ENCODE measurements at regions not wholly inside any gene's neighbourhood (a gene's known extent, or its start where the extent isn't known, plus 50 kb on each side); places are given as distances from the start of the nearest gene placed in this dataset.

DNA sequence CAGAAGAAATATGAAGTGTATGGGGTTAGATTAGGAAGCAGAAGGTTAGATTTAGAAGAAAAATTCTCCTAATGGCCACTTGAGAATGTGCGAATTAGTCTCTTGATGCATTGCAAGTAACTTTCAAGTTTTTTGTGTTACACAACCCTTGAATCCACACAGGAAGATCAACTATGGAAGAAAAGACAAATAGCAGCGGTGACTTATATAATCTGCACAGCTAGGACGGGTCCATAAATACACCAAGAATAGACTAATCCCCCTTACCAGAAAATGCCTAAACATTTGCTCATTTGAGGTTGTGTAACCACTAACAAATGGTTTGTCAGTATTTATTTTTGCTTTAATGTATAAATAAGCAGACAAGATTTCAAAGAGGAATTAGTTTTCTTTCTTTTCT lies 182.6 kb downstream of the TGFB2 start:
- DNase-seq = peak; percentile 71

DNA sequence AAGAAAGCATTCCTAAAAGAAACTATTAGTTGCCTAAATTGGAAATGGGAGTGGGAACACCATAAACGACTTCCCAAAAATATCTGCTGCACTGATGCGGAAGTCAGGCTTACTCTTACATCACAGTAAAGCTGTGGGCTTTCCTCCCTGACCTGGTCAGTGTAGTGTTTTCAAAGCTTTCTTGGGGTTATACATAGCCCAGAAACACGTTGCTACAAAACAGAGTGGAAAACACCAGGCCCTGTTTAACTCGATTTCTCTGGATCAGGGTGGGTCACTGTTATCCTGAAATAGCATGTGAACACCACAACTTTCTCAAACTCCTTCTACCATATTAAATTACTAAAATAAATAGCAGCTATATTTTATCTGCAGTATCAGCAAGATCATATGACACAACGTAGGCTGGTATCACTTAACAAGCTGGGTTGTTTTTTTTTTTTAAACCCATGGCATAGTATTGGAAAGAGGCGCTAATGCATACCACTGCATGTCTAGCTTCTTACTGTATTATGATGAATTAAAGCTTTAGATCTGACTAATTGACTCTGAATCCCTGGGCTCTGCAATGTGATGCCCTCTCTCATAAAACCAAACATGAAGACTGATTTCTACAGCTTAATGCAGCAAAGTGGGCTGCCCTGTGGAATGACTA lies 184.6 kb downstream of the TGFB2 start:
- peak; percentile 61 for DNase-seq

DNA sequence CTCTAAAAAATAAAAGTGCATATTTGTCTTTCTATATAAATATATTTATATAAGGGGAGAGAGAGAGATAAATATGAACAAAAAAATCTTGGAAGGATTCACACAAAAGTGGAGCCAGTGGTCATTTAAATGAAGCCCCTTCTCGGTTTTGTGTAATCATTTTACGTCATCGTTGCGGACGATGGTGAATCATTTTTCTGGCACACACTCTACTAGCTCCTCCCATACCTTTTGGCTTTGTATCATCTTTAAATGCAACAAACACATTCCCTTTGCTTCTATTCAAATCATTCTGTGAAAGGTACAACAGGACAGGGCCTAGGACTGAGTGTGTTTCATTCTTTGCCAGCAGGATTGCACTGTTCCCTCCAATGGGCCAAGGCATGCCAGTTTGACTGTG lies 186.8 kb downstream of the TGFB2 start:
- no peak for DNase-seq

DNA sequence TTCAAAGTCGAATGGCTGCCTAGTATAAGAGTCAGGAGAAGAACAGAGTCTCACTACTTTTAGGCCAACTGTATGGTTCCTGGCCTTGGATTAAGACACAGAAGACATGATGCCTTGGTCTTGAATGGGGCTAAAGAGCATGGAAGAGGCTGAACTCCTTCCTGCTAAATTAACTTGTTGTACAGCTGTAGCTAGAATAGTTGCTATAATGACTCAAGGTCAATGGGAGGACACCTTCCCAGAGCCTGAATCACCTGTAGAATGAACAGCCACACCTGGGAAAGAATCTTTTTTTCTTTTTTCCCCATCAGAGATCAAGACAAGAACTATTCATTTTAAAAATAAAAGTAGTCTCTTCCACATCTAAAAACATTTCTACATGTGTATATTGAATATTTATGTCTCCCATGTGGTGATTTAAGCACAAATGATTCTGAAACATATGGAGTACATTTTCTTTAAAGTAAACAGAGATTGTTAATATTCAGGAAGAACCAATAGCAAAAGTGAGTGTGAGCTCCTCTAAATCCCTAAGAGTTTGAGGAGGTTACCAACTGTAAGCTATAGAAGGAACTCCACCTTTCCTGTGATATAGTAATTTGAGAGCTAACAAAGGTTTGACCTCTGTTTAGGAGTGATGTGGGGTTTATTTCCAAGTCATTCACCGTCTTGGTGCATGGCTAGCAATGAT lies 191.3 kb downstream of the TGFB2 start:
- no peak for DNase-seq

DNA sequence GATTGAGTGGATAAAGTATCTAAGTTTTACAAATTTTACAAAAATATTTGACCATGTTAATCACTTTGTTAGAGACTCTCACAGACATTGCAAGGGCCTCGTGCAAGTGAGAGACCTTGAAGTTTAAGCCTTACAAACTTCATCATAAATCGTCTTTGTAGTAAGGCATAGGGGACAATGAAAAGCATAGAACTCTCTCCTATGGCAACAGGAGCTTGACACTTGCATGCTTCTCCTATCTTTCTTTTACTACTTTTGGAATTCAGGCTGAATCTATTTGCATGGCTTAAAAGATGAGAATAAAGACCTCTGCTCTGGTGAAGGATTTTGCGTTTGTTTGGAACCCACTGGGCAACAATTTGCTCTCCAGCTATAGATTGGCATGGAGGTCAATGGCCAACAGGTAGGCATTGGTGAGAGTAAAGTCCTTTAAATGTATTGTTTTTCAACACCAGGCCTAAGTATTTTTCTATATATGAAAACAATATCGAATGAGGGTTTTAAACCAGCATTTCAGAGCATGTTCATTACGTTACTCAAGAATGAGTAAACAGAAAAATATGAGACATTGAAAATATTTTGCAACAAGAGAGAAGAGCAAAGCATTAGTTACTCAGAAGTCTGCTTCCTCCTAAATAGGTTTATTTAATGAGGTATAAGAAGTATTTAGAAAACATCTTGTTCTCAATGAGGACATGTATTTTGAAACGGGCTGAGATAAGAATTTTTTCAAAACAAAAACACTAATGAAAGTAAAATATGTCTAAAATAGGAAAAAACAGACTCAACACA lies 192.2 kb downstream of the TGFB2 start:
- peak; percentile 75 for DNase-seq

DNA sequence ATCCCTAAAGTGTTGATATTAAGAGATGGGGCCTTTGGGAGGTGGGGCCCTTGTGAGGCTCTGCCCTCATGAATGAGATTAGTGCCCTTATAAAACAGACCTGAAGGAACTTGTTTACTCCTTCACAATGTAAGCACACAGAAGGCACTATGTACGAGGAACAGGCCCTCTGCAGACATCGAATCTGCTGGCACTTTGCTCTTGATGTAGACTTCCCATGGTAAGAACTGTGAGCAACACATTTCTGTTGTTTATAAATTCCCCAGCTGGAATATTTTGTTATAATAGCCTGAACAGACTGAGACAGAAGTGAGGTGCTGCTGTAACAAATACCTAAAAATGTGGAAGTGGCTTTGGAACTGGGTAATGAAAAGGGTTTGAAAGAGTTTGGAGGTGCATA lies 193.2 kb downstream of the TGFB2 start:
- no peak for DNase-seq

DNA sequence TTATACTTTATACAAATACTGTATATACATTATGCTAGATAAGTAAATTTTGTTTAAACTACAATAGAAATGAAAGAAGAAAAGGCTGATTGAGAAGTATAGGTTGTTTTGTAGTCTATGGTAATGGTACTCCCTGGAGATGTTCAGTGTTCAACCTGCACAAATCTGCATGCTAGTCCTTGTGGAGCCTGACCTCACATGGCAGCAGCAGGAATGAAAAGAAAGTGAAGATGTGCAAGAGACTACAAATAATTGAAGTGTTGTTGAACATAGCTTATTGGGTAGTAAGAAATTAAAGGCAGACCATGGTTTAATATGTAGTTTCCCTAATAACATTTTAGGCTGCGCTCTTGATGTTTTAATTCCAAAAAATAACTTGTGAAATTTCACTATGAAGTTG lies 201.2 kb downstream of the TGFB2 start:
- peak; percentile 39 for DNase-seq

DNA sequence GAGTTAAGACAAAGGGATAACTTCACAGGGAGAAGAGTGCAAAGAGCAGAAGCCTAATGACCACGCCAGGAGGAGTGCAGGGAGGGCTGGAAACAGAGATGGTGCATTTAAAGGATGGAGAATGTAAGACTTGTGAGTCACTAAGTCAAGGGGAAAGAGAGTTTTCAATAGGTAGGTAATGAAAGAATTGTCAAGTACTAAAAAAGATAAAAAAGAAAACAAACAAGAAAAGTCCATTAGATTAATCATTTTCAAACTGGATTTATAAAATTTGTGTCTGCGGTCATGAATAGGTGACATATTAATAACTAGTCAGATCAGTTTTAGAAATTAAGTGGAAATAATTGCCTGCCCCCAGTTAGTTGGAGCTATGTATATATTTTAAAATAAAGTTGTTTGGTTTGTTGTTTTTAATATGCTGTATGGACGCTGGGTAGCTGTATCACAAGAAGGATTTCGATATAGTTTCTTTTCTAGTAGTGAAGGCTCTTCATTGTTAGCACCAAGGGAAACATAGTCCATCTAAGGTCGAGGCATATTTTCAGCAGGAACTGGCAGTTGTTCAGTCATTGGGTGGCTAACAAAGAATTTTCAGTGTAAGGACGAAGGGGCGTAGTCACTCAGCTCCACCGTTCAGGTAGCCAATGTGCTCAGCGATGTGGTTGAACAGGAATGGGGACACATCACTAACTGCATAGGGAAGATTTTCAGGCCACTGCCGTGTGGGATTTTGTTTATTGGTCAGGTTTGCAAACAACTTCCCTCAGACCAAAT lies 203.0 kb downstream of the TGFB2 start:
- DNase-seq = no peak

DNA sequence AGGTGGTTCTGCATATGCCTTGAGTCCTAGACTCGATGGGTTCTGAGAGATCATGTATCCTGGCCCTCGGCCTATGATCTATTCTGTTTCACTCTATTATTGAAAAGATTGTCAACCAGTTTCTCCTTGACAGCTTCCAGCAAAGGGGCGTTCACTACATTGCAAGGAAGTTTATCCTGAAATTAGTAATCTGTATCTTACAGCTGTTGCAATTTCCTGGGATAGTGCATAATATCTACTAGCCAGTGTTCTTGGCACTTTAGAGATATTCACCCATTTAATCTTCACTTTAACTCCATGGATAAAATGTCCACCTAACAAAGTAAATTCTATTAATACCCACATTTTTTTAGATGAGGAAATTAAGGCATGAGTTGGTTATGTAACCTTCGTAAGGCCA lies 203.6 kb downstream of the TGFB2 start:
- DNase-seq = no peak

DNA sequence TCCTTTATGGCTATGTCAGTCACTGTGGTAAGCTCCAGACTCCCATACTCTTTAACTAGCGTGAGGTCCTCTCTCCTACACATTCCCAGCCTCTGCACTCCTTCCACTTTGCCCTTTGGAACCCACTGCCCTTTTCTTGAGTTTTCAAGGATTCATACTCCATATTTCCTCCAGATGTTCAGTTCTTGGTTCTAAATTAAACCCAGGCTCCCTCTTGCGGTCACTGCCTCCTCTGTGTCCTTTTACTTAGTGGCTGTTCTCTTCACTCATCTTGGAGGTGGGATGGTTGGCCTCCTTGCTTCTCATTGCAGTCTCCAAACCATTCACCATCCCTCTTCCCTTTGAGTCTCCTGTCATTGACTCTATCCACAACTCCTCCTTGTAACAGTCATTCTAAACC lies 208.1 kb downstream of the TGFB2 start:
- peak; percentile 66 for DNase-seq

DNA sequence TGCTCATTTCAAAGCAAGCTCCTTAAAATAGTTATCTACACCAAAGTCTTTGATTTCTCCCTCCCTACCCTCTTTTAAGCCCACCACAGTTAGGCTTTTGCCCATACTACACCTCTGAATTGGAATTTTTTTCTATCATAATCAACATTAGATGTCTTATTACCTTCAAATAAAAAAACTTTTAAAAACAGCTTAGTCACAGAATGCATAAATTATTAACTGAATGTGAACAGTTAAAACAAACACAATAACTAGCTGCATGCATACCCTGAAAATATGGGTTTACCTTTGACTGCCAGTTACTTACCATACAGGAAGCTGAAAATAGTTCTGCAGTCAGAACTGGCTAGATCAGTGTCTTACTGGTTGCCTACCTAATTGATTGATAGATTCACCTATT lies 210.9 kb downstream of the TGFB2 start:
- no peak for DNase-seq

DNA sequence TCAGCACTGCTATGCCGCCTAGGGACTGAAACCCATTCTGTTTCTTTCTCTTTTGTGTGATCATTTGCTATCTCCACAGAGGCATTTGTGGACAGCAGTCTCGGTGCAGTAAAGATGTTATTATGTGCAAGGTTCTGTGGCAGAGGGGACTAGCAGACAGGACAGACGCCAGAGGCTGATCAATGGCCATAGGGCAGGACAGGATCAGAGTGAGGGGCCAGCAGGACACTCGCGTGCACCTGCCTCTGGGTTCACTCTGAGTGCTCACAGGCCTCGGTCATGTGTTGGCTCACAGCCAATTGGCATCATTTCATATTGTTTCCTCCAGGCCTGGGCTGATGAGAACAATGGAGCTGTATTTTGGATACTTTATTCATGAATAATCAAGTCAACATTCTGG lies 212.6 kb downstream of the TGFB2 start:
- DNase-seq = peak; percentile 37

DNA sequence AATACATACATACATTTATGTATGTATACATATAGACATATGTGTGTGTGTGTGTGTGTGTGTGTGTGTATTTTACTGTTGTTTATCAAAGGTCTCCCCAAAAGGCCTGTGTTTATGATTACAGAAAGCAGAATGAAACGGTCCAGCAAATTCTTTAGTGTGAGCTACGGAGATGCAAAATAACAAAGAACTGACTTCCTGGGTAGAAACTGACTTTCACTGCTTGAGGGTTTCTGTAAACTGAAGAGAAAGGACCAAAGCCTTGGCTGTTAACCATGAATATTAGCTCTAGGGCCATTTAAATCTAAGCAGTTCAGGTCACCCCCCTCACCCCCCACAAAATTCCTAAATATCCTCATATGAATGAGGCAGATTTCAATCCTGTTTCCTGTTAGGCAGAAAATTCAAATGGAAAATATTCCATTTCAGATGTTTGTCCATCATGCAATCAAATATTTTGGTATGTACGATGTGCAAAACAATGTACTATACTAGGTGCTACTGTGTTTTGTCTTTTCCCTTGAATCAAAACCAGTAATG lies 213.2 kb downstream of the TGFB2 start:
- DNase-seq = no peak

DNA sequence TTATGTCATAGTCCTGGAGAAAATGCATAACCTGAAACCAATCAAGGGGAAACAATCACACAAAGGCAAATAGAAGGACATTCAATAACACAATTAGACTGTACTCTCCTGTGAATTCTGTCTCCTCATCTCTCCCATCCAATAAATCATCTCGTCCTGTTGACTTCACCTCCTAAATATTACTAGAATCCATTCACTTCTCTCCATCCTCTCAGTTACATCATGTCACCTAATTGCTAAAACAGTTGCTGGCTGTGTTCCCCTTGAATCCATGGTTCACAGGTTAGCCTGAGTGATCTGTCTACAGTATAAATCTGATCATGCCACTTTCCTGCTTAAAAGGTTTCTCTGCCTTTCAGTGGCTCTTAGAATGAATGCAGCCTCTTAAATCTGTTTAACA lies 220.2 kb downstream of the TGFB2 start:
- DNase-seq = no peak

DNA sequence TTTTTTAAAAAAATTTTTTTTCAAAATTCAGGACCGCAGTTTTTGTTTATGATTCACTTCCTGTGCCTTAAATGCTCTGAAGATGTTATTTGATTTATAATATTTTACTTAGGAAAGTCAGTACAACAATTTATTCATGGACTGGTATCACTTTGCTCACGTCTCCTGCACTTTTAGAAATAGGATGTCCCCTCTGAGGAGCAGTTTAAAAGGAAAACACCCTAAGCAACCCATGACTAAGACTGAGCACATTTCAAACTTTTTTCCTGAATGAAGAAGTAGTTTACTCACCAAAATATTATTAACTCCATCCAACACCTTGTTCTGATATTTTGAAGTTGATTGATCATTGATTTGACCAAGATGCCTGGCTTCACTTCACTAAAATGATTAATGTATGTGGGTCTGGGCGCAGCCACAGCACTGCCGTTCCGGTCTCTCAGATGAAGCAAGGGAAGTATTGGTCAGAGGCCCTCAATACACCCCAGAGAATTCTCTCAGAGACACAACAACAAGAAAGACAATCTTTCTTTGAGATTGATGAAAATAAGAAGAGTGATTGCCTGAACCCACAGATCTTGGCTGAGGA lies 223.9 kb downstream of the TGFB2 start:
- peak; percentile 33 for DNase-seq

DNA sequence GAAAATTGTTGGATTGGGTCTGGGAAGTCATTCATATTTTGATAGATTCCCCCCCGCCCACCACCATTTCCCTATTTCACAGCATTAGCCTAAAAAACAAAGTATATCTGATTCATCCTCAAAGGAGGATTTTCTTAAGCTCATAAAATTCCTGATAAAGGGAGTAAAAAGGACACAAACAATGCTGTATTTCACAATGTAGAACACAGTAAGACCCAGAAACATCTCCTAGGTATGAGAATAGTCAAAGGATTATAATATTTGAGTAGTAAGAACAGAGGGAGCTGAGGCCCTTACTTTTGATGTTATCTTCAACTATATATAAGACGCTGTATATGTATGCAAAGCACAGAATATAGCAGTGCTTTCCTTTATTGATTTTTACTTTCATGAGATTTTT lies 225.3 kb downstream of the TGFB2 start:
- no peak for DNase-seq

DNA sequence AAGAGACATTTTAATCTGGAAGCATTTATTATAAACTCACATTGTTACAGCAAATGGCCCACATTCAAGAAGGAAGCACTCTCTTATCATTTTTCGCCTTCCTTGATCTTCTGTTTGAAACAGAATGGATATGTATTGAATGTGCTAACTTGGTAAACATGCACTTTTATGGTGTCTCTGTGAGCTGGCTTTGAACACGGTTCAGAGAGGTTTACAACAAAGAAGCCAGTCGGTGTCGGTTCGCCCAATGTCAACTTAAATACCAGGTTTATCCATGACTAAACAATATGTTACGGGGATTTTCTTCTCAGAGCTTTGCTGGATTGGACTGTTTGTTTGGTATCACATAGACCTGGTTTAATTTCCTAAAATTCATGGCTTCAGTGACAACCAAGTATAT lies 226.4 kb downstream of the TGFB2 start:
- no peak for DNase-seq

DNA sequence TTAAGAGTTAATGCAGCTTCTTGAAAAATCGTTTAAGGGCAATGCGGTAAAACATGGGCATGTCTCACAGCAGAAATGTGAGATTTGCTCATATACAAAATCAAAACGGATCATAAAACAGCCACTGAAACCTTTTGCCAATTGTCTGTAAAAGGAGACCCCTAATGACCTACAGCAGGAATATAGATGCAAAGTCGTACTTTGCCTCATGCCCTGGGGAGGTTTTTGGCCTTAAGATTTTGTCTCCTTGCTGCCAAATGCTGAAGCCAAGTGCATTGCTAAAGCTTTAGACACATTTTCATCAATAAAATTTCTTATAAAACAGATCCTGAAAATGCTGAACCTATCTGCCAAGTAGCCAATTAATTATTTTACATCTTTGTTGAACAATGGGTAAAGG lies 226.9 kb downstream of the TGFB2 start:
- no peak for DNase-seq

DNA sequence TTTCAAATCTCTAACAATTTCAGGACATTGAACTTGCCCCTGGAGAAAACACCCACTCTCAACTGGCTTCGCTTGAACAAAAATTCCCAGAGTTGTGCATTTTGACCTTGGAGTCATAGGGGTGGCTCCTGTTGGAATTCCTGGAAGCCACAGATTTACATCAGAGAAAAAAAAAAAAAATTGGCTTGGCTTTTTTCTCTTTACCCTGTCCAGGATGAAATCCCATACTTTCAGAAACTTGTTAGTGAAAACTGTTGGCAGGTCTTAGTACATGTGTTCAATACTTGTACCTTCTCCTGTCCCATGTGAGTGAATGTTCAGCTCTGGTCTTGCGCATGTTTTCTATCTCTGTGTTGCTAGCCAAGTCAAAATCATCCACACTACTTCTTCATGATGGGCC lies 228.8 kb downstream of the TGFB2 start:
- DNase-seq = peak; percentile 26

DNA sequence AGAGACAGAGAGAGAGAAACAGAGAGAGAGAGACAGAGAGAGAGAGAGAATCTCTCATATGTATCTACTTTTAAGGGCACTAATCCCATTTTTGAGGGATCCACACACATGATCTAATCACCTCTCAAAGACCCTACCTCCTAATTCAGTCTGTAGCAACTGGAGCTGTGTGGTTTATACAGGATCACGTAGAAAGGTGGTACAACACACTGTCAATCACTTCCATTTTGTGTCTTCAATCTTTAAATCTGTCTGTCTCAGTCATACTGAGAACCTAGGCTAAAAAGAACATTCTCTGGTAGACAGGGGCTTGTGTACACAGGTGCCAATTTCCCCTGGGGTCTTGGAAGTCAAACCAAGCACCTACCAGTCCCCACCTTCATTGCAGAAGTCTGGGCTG lies 229.9 kb downstream of the TGFB2 start:
- no peak for DNase-seq

DNA sequence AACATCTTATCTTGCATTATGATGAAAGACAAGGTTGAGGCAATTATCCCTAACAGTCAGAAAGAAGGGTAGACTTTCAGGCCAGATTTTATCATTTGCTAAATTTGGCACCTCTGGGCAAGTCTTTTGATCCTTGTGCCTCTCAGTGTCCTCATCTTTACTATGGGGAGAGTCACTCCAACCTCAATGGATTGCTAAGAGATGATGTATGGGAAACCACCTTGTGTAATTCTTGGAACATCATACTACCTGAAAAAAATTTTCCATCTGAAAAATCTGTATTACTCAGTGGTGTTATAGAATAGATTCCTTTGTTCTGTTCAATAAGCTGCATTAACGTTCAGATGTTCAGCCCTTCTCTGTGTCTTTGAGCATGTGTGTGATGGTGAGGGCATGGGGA lies 230.7 kb downstream of the TGFB2 start:
- no peak for DNase-seq

DNA sequence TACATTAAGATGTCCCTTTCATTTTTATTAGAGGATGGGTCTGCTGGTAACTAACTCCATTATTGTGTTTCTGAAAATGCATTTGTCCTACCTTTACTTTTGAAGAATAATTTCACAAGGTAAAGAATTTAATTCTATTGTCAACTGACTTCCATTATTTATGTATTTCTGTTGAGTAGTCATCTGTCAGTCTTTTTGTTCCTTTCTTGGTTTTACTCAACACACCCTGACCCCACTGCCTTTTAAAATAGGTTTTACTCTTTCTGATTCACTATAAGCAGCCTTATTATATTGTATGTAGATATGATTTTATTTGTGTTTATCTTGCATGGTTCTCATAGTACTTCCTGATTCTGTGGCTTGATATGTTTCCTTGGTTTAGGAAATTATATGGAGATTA lies 237.5 kb downstream of the TGFB2 start:
- DNase-seq = no peak

All from EL (cell line).